NCI-H345 treated with DMSO at 0.1 percent for 48 hours (cell line): ENCODE measurements at regions not wholly inside any gene's neighbourhood (a gene's known extent, or its start where the extent isn't known, plus 50 kb on each side); places are given as distances from the start of the nearest gene placed in this dataset.
A peak's percentile ranks its signal among the peaks of the same experiment; 100 is the strongest.
"Not testable (repeated sequence)": the region's sequence is repeated elsewhere in the genome, so short reads cannot be mapped to it uniquely, and the experiment has no call there.

Experiments used
- DNase-seq: peaks from one replicate; lab custom pipeline; 2025; ENCODE audit not compliant: unreplicated experiment; lab: John Stamatoyannopoulos, UW

DNA sequence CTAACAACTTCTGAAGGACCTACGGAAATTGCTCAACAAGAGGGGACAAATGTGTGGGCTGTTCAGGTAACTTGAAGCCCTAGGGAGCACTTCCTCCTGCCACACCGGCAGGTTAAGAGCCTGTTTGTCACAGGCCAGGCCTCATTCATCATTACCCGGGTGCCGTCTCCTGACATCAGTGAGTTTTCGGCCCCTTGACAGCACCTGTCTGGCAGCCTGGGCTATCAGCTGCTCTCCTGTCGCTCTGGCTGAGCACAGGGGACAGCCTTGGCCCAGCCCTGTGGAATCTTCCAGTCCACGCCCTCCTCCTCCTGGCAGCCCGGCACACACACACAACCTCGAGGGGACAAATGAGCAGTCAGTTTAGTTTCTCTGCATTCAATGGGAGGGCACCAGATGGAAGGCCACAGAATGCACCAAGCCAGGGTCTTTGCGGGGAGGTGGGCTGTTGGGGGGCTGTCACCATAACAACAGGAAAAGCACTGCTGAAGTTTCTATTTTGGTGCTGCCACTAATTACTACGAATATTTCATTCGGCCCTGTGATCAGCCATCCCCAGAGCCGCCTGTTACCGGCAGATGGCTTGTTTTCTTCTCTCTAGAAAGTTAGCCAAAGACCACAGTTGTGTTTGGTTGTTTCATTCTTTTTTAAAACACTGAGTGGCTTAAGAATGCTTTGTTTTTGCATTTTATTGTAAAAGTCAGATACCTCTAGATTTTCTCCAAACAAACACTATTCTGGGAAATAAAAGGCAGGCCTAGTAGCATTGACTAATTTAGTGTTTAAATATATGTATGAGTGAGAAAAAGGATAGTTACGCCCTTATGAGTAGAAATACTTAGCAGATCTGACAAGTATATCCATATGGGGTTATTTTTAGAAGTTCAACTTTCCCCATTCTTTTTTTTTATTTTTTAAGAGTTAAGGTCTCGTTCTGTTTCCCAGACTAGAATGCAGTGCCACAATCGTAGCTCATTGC lies 189.9 kb upstream of the NDUFV2 start:
- DNase-seq = peak; percentile 10

- DNase-seq = not testable (repeated sequence)
Measured at GRCh38 chr18:8913606-8914403, 188.7 kb upstream of the NDUFV2 start.

- DNase-seq = not testable (repeated sequence)
Measured at GRCh38 chr18:8914404-8915264, 187.9 kb upstream of the NDUFV2 start.

DNA sequence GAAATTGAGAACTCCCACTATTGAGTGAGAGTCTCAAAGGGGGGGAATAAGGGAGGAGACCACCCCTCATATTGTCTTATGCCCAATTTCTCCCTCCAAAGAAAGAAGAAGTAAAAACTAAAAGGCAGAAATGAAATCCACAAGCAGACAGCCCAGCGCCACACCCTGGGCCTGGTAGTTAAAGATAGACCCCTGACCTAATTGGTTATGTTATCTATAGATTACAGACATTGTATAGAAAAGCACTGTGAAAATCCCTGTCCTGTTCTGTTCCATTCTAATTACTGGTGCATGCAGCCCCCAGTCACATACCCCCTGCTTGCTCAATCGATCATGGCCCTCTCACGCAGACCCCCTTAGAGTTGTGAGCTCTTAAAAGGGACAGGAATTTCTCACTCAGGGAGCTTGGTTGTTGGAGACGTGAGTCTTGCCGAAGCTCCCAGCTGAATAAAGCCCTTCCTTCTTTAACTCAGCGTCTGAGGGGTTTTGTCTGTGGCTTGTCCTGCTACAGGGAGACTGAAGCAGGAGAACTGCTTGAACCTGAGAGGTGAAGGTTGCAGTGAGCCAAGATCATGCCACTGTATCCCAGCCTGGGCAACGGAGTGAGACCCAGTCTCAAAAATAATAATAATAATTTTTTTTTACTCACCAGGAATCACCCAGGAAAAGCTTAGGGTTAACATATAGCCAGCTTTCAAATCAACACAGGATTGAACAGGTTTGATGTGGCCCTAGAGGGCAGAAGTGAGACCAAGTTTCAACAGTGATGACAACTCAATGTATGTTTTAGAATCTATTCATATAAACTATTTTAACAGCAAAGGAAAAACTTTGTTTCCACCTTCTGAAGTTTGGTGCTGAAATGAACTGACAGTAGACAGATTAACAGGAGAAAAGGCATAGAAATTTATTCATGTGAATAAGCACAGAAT lies 181.4 kb upstream of the NDUFV2 start:
- not testable (repeated sequence) for DNase-seq

- no peak for DNase-seq
Measured at GRCh38 chr18:8926464-8926863, 176.0 kb upstream of the NDUFV2 start.

- no peak for DNase-seq
Measured at GRCh38 chr18:8928044-8928443, 174.5 kb upstream of the NDUFV2 start.

- DNase-seq = no peak
Measured at GRCh38 chr18:8928847-8929780, 173.4 kb upstream of the NDUFV2 start.

- DNase-seq = no peak
Measured at GRCh38 chr18:8930990-8931616, 171.4 kb upstream of the NDUFV2 start.

DNA sequence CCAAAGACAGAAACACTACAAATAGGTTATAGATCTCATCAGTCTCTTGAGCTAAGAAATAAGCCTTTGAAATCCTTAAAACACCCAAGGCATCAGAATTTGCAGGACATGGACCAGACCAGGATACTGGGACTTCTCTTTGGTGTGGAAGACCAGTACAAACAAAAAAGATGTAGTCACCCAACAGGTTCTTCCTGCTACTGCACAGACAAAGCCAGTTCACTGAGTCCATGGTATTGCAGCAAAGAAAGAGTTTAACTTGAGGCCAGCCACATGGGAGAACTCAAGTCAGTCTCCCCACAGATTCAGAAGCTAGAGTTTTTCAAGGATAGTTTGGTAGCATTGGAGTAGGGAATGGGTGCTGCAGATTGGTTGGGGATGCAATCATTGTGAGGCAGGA lies 169.6 kb upstream of the NDUFV2 start:
- DNase-seq = no peak

DNA sequence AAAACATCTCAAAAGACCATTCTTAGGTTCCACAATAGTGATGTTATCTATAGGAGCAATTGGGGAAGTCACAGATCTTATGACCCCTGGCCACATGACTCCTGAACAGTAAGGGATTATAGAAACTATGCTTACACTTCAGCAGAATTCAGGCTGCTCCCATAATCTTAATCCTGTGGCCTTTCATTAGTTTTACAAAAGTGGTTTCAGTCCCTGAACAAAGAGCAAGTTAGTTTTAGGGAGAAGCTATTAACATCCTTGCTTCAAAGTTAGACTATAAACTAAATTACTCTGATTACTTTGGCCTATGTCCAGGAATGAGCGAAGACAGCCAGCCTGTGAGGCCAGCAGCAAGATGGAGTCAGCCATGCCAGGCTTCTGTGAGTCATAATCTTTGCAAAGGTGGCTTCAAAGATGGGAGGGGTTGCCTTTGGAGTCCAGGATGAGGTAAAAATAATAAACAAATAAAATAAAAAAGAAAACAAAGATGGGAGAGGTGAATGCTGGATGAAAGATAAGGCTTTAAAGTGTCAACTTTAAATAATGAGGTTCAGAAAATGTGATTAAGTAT lies 168.7 kb upstream of the NDUFV2 start:
- DNase-seq = no peak

DNA sequence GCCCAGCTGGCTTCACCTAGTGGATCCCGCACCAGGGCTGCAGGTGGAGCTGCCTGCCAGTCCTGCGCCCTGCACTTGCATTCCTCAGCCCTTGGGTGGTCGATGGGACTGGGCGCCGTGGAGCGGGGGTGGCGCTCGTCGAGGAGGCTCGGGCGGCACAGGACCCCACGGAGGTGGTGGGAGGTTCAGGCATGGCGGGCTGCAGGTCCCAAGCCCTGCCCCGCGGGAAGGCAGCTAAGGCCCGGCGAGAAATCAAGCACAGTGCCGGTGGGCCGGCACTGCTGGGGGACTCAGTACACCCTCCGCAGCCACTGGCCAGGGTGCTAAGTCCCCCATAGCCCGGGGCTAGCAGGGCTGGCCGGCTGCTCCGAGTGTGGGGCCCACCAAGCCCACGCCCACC lies 167.2 kb upstream of the NDUFV2 start:
- DNase-seq = not testable (repeated sequence)

DNA sequence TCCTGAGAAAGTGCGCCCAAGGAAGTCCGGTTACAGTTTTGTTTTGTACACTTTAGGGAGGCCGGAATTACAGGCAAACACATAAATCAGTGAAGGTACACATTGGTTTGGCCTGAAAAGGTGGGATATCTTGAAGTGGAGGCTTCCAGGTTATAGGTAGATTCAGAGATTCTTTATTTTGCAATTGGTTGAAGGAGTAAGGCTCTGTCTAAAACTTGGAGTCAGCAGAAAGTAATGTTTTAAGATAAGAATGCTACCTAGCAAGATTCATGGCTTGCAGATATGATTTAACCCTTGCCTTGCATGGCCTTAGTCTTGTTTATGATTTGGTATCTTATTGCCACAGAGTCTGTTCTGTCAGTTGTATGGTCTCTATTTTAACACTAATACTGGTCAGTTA lies 165.9 kb upstream of the NDUFV2 start:
- DNase-seq = no peak

GRCh38 chr18:8937160-8938094 lies 165.1 kb upstream of the NDUFV2 start:
- no peak for DNase-seq

- DNase-seq = no peak
Measured at GRCh38 chr18:8938817-8939216, 163.7 kb upstream of the NDUFV2 start.

GRCh38 chr18:8942021-8942908 lies 160.2 kb upstream of the NDUFV2 start:
- no peak for DNase-seq
